HG02642 (cell line): ENCODE measurements at regions not wholly inside any gene's neighbourhood (a gene's known extent, or its start where the extent isn't known, plus 50 kb on each side); places are given as distances from the start of the nearest gene placed in this dataset.

Experiments used
- ATAC-seq: cut with Tn5 transposase; IDR thresholded peaks from one replicate; pipeline ENCODE4 v1.9.1; 2021; ENCODE audit warnings: mild to moderate bottlenecking; ENCODE audit not compliant: unreplicated experiment, poor library complexity

DNA sequence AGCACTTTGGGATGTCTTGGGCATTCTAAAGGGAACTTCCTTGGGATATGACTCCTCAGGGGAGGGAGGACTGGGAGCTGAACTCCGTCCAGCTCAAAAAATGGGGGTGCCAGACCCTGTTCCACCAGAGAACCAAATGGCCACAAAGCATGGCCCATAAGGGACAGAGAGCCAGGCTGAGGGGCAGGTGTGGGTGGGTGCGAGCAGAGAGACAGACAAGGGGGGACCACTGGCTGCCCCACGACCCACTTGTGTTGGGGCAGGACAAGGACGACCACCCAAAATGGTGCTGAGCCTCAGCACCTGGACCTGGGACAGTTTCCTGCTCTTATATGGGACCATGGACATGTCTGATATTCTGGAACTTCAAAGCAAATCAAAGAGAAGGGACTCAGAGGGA lies 148.2 kb upstream of the MLN start:
- no peak for ATAC-seq

DNA sequence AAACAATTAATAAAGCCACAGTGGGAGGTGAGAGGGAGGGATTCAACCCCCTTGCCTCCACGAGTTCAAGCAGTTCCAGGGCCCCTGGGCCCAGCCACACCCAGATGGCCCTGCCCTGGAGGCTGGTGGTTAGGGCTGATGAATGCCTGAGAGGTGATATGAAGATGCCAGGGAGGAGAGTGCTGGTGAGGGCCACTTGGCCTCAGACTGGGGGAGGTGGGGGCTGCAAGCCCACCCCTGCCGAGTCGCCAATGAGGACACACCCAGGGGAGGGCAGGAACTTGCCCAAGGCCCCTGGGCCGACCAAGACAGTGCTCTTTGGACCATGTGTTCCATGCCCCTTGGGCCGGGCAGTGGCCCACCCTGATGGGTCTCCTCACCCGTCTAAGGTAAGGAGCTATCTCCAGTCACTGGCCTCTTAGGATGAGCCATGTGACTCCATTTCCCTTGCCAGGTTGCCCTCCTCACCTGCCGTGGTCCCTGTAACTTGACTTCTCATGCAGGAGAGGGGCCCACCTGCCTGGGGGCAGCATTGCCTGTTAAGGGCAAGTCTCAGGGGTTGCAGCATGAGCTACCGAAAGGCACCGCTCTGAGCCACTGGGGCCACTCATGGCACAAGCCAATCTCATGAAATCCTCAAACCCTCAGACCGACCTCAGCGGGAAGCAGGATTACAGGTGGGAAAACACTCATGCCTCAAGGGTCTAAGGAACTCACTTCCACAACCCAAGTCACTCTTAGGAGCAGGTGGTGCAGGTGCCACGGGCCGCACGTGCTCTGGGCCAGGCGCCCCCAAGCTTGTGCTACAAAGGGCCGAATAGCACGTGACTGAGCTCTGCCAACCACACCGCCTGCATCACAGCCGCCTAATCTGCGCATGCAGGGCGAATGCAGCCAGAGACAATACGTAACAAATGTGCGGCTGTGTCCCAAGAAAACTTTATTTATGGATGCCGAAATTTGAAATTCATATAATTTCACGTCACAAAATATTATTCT lies 147.4 kb upstream of the MLN start:
- ATAC-seq: no peak

DNA sequence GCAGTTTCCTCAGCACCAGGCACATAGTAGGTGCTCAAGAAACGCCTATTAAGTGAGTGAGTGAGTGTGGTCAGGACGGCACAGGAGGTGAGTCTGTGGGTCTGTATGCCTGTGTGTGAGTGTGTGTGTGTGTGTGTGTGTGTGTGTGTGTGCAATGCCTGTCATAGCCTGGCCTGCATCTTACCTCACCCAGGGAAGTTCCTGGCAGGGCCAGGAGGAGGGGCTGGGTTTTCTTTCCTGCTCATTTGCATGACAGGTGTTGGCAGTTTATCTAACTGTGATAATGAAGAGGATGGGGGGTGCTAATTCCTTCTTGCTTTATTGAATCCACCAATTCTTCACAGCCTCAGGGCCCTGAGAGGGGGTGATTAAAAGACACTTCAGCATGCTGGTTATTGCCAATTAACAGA lies 146.7 kb upstream of the MLN start:
- no peak for ATAC-seq

DNA sequence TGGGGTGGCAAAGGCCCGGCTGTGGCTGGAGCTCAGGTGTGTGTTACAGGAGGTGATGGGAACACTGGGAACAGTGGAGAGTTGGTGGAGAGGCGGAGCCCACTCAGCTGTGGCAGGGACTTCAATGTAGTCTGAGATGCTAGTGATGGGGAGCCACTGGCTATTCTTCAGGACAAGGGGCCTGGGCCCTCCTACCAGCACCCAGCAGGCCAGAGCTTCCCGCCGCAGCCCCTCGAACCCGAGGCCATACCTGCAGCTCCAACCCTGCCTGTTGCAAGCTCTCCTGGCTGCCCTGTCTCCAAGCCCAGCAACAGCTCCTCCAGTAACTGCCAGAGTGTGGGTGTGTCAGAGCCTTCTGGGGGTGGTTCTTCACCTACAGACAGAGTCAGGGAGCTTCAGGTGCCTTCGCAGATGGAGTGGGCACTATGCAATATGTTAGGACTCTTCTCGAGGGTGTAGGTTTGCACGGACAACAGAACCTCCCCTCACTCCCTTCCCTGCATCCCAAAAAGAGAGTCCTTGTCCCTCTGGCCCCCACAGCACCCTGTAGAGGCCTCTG lies 146.2 kb upstream of the MLN start:
- ATAC-seq: no peak

DNA sequence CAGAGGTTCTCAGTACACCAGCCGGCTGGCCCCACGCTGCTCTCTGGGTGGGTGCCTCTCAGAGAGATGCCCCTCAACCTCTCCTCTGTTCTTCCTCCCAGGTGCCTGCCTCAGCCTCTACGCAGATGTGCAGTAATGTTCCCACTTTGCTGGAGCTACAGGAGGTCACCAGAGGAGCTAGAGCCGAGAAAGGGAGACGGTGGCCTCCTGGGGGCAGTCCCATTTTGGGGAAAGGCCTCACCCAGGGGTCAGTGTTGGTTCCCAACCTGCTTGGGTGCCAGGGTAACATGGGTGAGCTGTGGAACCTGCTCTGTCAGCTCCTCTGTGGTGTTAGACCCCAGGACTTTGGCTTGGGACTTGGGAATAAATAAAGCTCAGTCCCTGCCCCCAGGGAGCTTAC lies 145.3 kb upstream of the MLN start:
- ATAC-seq: no peak

DNA sequence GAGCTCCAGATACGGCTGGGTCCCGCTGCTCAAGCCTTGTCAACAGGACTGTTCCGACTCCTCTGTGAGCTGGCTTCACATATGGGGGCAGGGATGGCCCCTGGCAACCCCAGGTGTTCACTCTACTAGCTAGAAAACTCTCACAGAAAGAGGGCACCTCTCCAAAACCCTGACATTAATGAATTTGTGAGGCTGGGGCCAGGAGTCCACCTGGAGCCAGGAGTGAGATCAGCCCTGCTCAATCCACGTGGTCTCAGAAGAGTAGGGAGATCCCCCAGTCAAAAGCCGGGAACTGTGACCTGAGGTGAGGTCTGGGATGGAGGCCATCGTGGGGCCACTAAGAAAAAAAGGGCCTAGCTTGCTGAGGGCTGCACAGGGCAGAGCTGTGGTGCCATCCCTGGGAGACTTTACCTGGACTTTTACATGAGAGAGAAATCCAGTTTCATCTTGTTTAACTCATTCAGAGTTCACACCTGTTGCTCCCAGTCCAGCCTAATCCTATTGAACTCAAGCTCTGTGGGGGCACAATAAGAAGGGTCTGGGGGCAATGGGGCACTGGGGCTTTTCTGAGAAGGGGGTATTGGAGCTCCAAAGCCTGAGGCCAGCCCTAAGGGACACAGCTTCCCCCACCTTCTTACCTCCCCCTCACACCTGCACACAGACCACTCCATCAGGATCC lies 144.3 kb upstream of the MLN start:
- no peak for ATAC-seq

DNA sequence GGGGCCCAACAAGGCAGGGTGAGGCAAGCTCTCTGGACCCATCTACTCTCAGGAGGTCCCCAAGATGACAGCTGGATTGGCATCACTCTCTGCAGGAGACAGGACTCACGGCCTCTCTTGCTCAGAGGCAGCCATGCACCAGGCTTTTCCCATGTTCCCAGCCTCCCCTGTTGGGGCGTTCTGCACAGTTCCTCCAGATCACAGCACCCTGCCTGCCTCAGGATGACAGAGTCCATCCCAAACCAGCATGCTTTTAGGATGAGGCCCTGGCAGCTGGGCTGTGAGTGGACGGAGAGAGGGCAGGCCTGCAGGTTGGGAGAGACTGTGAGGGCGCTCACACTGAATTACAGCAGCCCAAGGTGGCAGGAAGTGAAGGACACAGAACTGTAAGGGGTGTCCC lies 143.2 kb upstream of the MLN start:
- ATAC-seq: no peak

DNA sequence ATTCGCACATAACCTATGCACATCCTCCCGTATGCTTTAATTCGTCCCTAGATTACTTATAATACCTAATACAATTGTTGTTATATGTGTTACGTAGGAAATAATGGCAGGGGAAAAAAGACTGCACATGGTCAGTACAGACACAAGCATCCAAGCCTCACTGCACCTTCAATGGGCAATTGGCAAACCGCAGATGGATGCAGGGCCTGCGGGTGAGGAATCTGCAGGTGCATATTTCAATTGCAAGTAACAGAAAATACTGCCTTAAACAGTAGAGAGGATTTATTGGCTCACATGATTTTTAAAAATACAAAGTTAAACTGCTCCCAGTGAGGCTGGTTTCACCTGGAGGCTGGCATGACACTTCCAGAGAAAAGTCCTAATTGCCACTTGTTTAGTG lies 142.1 kb upstream of the MLN start:
- no peak for ATAC-seq

DNA sequence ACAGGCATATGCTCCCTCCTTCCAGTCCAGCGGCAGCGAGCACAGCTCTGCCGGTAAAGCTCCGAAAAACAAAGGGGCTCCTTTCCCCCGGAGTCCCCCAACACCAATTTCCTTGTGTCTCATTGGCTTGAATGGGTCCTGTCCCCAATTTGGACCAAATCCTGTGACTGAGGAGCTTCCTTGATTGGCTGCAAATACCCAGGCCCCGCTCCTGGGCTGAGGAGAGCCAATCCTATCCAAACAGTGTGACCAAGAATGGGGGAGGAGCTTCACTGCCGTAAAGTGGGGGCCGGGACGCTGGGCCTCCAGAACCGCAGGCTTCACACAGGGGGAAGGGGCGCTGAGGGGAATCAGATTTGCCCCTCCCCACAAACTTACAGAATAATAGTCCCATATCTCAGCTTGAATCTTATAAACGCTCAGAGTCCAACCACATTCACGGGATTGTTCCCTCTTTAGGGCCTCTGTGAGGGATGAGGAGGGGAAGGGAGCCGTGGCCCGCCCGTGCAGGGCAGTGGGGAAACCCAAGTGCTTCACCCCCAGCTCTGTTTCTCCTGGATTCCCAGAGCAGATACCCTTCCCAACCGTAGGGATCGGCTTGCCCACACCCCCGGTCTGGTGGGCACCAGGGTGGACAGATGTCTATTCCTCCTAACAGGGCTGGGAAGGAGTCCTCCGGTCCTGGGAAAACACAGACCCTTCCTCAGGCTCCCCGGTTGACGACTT lies 141.0 kb upstream of the MLN start:
- no peak for ATAC-seq

DNA sequence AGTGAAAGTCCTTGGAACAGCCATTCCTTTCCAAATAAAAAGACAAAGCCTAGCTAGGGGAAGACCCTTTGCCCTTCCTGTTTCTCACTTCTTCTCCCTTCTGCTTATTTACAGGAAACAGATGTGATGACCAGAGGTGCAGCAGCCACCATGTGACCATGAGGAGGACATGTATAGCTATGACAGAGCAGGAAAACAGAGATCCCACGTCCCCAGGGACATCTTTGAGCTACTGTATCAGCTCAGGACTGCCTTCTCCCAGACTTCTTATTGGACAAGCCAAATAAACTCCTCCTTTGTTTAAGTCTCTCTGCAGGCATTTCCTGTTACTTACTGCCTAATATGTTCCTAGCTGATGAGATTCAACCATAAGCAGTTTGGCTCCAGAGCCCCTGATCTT lies 133.1 kb upstream of the MLN start:
- ATAC-seq: no peak

DNA sequence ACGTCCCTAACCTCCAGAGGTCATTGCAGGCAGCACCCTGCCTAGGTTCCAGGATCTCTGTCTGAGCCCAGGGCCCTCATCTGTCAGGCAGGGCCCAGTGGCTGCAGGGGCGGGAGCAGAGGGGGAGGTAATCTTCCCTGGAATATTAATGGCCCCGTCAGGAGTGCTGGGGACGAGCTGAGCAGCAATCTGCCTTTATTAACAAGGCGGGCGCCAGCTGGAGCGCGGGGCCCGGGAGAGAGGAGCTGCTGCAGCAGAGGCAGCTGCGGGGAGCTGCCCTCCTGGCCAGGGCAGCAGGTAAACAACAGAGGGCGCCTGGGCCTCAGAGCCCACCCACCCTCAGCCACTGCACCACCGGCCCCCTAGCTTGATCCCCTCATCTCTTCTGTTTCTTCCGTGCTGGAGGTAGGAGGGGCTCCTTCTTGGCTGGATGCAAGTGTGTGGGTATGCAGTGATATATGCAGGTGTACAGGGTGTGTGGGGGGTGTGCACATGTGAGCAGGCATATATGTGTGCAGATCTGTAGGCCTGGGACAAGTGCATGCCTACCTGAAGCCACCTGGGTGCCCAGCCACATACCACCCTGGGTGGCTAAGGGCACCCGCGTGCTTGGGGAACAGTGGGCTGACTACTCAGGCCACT lies 131.8 kb upstream of the MLN start:
- ATAC-seq: no peak

DNA sequence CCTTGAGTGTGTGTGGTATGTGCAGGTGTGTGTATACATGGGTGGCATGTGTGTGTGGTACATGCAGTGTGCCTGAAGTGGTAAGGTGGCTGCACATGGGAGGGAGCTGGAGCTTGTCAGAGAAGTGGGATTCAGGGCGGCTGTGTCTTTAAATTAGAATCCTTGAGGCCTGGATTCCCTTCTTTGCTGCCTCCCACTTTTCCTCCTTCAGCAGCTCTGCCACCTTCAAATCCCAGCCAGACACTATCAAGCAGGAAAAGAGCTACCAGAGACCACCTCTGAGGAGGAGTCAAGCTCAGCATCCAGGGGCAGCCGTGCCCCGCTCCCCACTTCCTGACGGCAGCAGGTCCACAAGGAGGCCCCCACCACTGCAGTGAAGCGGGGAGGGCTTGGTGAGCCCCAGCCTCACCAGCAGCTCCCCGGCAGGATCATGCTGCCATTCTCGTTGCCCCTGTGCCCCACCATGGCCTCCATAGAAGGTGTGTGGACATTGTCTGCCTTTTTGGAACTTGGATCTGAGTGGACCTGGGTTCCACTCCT lies 131.0 kb upstream of the MLN start:
- ATAC-seq: no peak

DNA sequence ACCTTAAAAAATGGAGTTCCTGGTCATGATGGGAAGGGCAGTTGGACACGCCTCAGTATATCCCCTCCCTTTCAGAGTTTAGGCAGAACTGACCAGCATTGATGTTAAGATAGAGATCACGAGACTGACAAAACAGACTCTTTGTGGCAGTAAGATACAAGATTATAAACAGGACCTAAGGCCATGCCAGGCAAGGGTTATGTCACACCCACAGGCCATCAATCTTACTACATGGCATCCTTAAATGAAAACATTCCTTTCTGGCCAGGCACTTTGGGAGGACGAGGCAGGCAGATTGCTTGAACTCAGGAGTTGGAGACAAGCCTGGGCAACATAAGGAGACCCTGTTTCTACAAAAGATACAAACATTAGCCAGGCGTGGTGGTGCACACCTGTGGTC lies 129.3 kb upstream of the MLN start:
- ATAC-seq: no peak

DNA sequence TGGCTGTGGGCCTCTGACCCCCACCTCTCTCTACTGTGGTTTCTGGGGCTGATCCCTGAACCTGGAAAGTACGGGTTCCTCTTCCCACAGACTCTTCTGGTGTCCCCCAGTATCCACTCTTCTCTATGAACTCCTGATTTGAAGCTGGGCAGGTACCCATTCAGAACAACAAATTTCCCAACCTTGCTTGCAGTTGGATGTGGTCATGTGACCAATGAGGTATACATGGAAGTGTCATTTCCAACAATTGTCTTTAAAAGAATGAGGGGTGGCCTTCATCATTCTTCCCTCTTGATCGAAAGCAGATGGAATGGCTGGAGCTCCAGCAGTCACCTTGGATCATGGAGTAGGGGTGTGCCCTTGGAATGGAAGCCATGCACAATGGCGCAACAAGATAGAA lies 128.0 kb upstream of the MLN start:
- no peak for ATAC-seq

DNA sequence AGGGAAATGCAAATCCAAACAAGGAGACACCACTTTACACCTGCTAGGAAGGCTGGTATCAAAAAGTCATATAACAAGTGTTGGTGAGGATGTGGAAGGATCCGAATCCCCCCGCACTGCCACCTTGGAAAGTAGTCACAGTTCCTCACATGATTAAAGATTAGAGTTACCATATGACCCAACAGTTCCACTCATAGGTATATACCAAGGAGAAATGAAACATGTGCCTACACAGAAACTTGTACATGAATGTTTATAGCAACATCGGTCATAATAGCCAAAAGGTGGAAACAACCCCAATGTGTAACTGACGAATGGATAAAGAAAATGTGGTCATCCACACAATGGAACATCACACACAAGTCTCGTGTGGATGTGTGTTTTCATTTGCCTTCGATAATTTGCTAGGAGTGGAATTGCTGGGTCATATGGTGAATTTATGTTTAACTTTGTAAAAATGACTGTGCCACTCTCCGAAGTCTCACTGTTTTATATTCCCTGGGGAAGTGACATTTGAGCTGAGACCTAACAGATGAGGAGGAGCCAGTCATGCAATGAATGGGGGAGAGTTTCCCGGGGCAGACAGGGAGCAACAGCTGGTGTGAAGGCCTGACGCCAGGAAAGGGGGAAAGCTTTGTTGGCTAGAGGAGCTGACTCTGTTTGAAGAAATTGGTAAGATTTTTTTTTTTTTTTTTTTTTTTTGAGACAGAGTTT lies 125.9 kb upstream of the MLN start:
- no peak for ATAC-seq

DNA sequence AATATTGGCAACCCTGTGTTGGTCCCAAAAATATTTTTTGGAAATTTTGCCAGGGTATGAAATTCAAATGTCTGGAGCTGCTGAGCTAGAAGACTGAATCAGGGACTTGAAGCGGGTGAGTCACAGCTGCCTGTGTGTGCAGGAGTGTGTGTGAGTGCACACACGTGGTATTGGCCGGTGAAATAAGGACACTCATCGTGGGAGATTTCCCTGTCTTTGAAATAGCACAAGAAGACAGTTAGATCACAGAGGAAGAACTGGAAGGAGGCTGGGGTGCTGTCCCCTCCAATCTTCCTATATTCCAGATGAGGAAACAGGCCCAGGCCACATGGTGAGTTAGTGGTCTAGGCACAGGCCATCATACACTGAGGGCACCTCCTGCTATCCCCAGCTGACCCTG lies 123.8 kb upstream of the MLN start:
- ATAC-seq: no peak

DNA sequence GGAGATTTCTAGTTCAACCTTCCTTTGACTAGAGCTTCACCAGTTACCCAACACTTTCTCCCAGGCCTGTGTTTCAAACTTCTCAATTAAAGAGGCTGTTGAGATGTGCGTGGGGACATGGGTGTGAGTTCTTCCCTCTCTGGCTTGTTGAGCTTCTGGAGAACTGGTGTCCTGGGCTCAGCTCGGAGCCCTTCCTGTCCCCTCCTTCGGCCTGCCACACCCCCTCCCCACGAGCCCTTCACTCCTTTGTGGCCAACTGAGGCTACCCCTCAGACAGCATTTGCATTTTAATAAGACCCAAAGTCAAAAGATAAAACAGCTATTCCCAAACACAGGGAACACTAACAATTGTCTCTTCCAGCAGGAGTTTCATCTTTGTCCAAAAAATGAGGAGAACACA lies 123.3 kb upstream of the MLN start:
- ATAC-seq: no peak

DNA sequence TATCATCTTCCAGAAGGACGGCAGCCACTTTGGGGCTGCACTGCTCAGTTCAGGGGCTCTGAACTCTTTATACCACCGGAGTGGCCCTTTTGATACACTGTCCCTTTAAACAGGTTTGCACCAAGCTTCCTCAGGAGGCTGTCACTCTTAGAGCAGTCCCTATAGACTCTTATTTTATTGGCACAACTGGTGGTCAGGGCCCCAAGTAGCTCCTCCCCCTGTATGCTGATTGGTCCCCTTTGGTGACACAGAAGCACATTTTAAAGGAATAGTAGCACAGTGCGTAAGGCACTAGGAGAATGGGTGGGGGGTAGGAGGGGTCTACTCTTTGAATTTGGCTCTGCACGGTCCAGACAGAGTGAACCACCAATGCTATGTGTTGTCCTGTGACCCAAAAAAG lies 122.6 kb upstream of the MLN start:
- no peak for ATAC-seq

DNA sequence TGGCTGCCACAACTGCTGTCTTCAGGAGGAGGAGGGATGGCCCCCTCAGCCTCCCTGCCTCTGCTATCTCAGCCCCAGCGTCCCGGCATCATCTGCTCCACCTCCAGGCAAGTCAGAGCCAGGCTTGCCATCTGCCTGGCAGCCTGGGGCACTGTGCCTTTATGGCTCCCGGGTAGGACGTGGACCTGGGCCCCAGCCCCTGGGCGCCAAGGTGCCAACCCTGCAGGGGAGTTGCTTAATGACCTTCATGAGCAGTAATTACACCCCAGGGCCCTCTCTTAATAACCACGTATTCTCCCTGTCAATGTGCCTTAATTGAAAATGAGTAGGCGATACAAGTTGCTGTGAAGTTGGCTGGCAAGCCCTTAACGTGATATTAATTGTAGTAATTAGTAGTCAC lies 122.1 kb upstream of the MLN start:
- no peak for ATAC-seq
